Lower leg skin (tissue), 3 donors: ENCODE measurements at regions not wholly inside any gene's neighbourhood (a gene's known extent, or its start where the extent isn't known, plus 50 kb on each side); places are given as distances from the start of the nearest gene placed in this dataset.

Experiments
- POLR2A ChIP-seq, 2 donors: fragments of 450-650 bp; IDR thresholded peaks; one replicate each; pipeline ENCODE4 v1.6.1; 2016 to 2017; ENCODE audit warnings: antibody characterized with exemption in 2 of 2, mild to moderate bottlenecking in 1 of 2, moderate library complexity in 1 of 2
- TF ChIP-seq, protein P1 (sequence below), 3 donors: fragments of 450-650 bp; IDR thresholded peaks; one replicate each; pipeline ENCODE4 v1.5.1; 2016; ENCODE audit warnings: antibody characterized with exemption in 3 of 3, mild to moderate bottlenecking in 3 of 3, moderate library complexity in 2 of 3

DNA sequence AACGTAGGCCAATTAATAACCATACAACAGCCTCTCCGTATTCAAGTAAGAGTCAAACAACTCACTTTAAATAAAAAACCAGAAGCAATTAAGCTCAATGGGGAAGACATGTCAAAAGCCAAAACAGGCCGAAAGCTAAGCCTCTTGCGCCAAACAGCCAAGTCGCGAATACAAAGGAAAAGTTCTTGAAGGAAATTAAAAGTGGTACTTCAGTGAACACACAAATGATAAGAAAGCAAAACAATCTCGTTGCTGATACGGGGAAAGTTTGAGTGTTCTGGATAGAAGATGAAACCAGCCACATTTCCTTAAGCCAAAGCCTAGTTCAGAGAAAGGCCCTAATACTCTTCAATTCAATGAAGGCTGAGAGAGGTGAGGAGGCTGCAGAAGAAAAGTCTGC lies 53.4 kb downstream of the SIPA1L2 start:
- TF ChIP-seq, protein P1, sequence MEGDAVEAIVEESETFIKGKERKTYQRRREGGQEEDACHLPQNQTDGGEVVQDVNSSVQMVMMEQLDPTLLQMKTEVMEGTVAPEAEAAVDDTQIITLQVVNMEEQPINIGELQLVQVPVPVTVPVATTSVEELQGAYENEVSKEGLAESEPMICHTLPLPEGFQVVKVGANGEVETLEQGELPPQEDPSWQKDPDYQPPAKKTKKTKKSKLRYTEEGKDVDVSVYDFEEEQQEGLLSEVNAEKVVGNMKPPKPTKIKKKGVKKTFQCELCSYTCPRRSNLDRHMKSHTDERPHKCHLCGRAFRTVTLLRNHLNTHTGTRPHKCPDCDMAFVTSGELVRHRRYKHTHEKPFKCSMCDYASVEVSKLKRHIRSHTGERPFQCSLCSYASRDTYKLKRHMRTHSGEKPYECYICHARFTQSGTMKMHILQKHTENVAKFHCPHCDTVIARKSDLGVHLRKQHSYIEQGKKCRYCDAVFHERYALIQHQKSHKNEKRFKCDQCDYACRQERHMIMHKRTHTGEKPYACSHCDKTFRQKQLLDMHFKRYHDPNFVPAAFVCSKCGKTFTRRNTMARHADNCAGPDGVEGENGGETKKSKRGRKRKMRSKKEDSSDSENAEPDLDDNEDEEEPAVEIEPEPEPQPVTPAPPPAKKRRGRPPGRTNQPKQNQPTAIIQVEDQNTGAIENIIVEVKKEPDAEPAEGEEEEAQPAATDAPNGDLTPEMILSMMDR (IDR thresholded peaks at IDR 0.05), result no peak
- TF ChIP-seq POLR2A (IDR thresholded peaks at IDR 0.05), result no peak
